ENCODE measurements at regions not wholly inside any gene's neighbourhood (a gene's known extent, or its start where the extent isn't known, plus 50 kb on each side); places are given as distances from the start of the nearest gene placed in this dataset.

DNA sequence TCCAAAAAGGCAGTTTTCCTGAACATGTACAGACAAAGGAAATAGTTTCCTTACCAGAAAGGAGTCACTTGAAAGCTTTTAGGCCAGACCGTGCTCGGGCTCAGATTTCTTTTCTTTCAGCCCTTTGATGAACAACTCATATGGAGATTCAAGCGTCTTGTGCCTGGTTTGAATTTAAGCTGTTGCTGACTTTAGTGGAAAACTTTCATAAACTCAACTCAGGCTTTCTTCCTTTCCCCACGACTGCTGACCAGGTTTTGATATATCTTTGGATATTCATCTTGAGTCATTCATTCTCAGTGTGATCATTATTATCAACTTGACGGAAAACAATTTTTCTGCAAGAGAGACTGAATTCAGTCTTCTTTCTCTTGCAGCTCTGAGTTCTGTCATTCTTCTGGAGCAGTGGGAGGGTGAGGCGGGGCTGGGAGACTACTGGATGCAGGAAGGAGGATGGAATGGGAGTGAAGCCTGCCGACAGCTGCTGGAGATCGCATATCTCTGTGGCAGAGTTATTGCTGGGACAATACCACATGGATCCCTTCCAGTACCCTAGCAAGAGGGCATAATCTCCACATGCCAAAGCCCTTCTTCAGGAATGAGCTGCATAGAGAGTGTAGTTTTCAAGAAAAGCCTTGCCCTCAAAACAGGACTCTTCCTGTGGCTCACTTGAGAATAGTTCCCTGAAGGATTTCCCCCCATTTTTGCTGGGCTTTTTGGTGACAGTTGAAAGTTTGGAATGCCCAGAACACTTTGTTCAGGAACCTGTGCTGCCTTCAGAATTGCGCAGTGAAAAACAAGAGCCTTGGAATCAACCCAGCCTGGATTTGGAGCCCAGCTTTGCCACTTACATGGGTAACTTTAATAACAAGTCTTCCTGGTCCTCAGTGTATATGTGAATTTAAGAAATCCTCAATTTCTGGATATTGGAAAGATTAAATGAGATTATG lies 364.4 kb downstream of the ZNF521 start:
- no peak for DNase-seq (ENCODE audit: low read depth in 2 of 2)

DNA sequence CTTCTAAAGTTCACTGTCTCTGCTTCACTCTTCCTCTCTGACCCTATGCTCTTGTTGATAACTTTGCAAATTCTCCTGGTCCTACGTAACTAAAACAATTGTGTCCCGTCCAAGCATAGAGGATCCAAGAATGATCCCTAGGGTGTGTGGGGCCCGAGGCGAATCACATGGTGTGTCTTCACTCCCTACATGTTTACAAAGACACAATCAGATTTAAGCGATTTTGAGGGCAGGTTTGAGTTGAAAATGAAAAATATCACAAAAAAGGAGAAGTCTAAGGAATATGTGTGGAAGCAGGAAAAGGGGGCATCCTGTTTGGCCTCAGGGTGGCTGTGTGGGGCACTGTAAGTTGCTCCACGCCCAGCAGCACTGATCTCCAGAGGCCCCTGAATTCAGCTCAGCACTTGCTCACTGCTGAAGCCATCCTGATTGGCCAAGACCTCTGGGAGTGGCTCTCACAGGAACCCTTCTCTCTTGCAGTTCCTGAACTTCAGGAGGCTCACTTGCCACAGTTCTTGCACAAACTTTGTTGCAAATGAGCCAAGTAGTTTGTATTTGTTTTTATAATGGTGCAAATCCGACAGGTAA lies 363.6 kb downstream of the ZNF521 start:
- no peak for DNase-seq (ENCODE audit: low read depth in 2 of 2)

DNA sequence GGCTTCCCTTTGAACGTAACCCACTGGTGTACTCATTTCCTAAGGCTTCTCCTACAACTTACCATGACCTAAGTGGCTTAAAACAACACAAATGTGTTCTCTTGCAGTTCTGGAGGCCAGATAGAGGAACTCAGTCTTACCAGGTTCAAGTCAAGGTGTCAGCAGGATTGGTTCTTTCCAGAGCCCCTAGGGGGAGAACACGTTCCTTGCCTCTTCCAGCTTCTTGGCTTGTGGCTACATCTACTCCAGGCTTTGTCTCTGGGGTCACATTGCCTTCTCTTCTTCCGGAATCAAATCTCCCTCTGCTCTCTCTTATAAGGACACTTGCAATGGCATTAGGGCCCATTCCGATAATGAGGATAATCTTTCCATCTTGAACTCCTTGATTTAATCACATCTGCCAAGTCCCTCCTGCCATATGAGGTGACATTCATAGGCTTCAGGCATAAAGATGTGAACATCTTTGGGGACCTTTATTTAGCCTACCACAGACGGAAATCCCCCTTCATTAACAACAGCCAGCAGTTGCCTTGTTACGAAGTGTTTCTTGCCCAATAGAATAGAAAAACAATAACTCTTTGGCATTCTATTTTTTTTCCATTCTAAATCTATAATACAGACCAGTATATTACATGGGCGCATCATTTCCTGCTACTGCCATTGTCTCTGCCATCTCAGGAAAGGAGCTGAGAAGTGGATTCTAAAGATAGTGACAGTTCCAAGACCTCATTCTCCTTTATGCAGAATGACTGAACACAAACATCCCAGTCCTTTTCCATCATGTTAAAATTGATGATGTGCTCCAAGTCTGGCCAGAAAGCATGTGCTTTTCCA lies 362.0 kb downstream of the ZNF521 start:
- DNase-seq (ENCODE audit: low read depth in 2 of 2) = no peak

DNA sequence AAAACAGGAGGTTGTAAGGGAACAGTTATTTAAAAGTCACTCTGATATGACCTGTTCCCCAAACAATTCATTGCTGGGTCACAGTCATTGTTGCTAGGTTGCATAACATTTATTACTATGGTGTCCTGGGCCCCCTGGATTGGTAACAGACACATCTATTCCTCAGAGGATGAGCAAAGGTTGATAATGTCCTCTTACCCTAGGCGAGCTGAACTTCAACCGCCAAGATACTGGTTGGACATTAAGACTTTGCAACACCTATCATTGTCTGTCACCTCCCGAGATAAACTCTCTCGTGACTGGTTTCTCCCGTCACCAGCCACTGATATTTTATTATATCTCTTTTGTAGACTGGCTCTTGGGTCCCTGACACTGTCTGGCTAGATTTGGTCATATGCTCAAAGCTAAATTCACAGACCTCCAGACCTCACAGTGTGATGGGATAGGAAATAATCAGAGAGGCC lies 361.3 kb downstream of the ZNF521 start:
- no peak for DNase-seq (ENCODE audit: low read depth in 2 of 2)

DNA sequence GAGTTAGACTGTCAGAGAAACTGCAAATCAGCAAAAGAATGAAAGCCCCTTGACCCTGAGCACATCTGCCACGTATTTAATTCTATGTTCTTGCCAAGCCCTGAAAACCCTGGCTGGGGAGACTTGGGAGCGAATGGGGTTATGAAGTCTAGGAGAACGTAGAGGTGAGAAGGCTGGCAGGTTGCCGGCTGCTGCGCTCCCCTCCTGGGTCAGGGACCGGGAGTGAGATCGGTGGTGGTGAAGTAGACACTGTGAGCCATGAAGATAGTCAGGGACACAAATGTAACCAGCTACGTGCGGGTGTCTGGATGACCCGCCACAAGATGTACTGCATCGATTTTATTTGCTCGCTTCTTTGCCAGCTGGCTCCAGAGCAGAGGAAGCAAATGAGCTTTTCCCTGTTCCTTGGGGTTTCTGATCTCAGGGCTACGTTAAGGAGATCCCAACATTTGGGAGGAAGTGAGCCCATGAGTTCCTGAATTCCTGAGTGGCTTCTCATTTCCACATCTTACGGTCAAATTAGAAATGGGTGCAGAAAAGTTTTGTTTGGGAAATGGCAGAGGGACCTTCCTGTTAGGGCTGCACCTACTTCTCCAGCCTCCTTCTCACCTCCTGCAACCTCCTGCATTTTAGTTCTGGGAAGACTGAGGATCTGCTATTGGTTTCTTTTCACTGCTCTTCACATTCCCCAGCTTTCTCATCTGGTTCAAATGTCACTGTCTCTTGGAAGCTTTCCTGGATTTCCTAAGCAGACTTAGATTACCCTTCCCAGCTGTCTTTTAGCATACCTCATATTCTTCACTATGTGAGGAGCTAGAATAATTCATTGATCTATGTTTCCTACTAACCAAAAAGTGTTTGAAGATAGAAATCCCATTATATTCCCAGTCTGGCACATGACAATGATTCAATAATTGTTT lies 360.6 kb downstream of the ZNF521 start:
- DNase-seq (ENCODE audit: low read depth in 2 of 2) = no peak

DNA sequence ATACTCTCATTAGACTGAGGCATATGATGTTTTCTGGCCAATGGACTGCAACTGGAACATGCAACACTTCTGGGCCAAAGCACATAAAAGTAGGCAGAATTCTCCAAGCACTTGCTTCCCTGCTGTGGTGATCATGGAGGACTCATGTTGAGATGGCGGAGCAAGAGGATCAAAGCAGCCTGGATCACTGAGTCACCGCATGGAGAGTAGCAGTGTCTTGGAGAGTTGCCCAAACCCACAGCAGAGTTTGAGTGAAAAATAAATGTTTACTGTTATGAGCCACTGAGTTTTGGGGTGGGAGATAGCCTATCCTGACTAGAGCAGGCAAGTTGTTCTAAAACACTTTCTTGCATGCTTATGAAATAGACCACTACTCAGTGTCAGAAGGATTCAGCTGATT lies 359.5 kb downstream of the ZNF521 start:
- DNase-seq (ENCODE audit: low read depth in 2 of 2) = no peak

DNA sequence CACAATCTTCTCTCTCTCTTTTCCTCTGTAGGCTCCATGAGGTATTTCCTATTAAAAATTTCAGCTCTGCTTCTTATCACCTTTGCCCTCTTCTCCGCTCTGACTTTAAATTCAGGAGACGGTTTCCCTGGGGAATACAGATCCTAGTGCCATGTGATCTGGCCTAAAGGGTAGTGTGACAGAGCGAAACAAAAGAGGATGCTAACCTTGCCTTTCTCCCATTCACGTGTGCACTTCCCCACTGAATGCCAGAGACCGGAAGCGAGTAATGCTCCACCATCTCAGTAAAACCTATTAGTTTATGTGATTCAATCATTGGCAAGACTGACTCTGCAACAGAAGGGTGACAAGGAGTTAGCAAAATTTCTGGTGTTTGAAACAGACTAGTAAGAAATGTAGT lies 358.3 kb downstream of the ZNF521 start:
- no peak for DNase-seq (ENCODE audit: low read depth in 2 of 2)

DNA sequence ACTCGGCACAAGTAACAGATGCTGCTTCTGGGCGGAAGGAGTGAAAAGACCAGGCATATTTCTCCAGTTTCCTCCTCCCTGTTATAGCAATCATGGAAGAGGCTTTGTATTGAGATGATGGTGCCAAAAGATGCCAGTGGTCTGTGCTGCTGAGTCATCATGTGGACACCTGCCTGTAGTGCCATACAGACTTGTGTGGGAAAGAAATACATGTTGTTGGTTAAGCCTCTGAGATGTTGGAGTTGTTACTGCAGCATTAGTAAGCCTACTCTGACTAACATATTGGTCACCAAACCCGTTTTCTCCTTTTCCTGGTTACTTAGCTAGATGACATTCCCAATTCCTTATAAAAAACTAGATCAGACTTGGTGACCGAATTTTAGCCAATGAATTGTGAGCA lies 356.9 kb downstream of the ZNF521 start:
- no peak for DNase-seq (ENCODE audit: low read depth in 2 of 2)

DNA sequence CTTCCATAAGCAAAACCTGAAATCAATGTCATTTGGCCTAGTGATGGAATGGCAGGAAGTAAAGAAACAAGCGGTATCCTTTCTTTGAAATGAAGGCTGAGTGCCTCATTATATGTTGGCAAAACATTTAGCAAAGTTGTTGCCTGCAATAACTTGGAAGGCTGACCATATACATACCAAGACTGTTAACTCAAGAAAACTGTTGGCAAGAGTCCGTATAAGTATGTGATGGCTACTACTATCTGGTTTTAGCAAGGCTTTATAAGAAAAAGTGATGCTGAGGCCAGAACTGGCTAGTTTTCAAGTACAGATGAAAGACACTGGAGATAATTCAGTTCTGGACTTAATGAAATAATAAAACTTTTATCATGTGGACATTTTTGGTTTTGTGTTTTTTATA lies 356.2 kb downstream of the ZNF521 start:
- no peak for DNase-seq (ENCODE audit: low read depth in 2 of 2)

DNA sequence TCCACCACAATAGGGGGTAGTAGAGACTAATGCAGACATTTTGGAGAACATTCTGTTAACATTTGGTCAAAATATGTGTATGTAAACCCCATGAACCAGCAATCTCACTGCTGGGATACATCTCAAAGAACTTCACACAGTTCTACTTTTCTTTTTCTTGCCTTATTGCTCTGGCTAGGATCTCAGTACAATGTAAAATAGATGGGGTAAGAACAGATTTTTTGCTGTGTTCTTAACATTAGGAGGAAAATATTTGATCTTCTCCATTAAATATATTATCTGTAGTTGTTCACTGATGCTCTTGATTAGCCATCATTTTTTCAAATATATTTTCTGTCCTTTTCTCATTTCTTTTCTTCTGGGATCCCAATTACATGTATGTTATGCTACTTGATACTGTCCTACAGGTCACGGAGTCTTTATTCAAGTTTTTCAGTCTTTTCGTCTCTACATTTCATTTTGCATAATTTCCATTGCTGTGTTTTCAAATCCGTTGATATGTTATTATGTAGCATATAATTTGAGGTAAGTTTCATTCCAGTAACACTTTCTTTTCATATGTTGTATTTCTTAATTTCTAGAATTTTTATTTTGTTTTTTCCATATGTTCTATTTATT lies 352.2 kb downstream of the ZNF521 start:
- no peak for DNase-seq (ENCODE audit: low read depth in 2 of 2)

DNA sequence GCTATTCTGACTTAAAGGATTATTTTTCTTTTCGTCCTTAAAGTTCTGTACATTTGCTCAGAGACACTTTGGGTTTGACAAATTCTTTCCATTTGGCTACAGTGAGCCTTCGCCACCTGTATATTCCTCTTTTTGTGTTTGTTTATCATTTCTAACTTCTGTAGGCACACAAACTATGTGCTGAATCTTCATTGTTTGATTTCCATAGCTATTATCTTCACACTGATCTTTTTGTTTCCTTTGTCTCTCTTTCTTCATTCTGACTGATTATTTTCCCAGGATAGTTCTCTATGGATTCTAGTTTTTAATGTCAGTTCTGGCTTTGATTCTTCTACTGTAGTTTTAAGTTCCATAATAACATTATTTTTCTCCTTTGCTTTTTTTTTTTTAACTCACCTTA lies 350.2 kb downstream of the ZNF521 start:
- no peak for DNase-seq (ENCODE audit: low read depth in 2 of 2)

DNA sequence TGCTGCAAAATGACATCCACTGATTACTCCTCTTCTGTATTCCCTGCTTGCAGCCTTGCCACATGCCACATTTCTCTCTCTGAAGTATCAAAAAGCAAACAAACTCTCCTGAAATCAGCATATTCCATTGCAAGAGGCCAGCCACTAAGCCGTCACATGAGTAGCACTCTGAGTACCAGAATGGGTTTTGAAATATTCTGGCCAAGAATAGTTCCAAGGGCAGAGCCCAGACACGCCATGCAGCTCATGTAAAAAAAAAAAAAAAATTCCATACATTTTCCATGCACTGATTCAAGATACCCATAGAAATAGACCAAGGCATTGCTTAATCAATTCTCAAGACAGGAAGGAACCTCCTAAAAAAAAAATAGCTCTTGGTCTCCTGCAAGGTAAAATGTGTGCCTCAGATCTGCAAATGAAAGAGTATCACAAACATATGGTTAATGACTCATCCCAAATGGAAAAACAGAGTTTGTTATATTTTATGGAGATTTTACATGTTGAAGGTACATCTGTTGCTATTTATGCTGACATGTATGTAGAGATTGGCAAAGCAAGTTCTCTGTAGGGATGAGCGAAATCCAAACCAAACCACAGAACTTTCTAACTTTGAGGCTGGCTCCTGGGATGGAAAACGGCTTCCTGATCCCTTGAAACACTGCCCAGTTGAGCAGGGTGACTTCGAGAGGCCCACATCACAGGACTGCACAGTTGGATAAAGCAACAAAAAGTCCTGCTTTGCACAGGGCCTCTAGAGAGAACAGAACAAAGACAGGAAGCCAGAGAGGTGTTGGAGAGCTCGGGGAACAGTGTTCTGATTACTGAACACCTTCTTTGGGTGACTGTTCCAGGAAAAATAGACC lies 346.2 kb downstream of the ZNF521 start:
- no peak for DNase-seq (ENCODE audit: low read depth in 2 of 2)

DNA sequence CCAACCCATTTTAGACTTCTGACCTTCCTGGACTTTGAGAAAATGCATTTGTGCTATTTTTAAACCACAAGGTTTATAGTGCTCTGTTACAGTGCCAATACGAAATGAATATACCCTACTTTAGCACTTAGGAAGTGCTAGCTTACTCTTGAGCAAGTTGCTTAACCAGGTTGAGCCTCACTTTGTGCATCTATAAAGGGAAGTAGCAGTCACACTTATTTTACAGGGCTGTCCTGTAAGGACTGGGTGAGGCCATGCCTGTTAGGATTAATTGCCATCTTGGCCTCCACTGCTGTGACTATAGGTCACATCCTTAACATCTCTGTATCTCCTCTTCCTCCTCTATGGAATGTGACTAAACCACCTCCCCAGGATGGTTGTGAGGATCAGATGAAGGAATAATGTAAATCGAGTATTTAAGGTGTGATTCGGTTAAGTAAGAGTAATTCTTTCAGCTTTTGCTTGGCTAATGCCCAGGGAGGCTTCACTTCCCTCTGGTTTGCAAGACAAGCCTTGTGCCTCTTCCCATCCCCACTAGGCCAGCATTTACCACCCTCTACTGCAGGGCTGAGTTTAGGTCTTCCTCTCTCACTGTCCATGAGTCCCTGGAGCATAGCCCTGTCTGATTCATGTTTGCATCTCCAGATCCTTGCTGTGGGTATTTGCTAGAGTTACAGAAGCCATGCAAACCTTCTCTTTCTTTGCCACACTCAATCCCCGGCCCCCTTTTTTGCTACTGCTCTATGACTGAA lies 341.2 kb downstream of the ZNF521 start:
- DNase-seq (ENCODE audit: low read depth in 2 of 2) = no peak
